ENCODE measurements at regions not wholly inside any gene's neighbourhood (a gene's known extent, or its start where the extent isn't known, plus 50 kb on each side); places are given as distances from the start of the nearest gene placed in this dataset.

- Mint-ChIP-seq H3K27me3 (ENCODE audit: low read depth in 3 of 3) (peaks cover 0 to 7% (median 0%) of the 10 kb centered on the region in 3 donors), H3K36me3 (peaks cover 0 to 4% (median 3%) of the 10 kb centered on the region in 3 donors), H3K27ac (peak overlapping the region; percentile 65 to 95 (median 94)), H3K4me1 (peaks cover 60 to 78% of the 10 kb centered on the region in 2 donors), H3K4me3 (peak overlapping the region; percentile 63 to 79 (median 67)), H3K9me3 (no peaks in the 10 kb centered on the region)
- peak in 1 of 3 donors; percentile 21 for DNase-seq
Observed at GRCh38 chr2:144582651-144583380, 62.9 kb upstream of the ZEB2 start.

GRCh38 chr2:144580521-144581161 is 60.7 kb upstream of the ZEB2 start:
- Mint-ChIP-seq H3K4me1 (peaks cover 51 to 59% of the 10 kb centered on the region in 2 donors), H3K27ac (peak overlapping the region; percentile 65 to 95 (median 94)), H3K36me3 (peaks cover 0 to 6% (median 3%) of the 10 kb centered on the region in 3 donors), H3K27me3 (ENCODE audit: low read depth in 3 of 3) (peaks cover 0 to 7% (median 0%) of the 10 kb centered on the region in 3 donors), H3K4me3 (peak overlapping the region; percentile 63 to 79 (median 67)), H3K9me3 (no peaks in the 10 kb centered on the region)
- peak in 1 of 3 donors; percentile 21 for DNase-seq

- Mint-ChIP-seq H3K27ac (peak overlapping the region in 1 of 6 donors; percentile 94), H3K4me1 (peaks cover 51 to 55% of the 10 kb centered on the region in 2 donors), H3K36me3 (peaks cover 0 to 7% (median 0%) of the 10 kb centered on the region in 3 donors), H3K27me3 (ENCODE audit: low read depth in 3 of 3) (peaks cover 0 to 7% (median 0%) of the 10 kb centered on the region in 3 donors), H3K9me3 (no peaks in the 10 kb centered on the region), H3K4me3 (no peak overlapping the region)
- DNase-seq: no peak
Observed at GRCh38 chr2:144579556-144579955, 59.6 kb upstream of the ZEB2 start.

GRCh38 chr2:144578099-144578498 is 58.2 kb upstream of the ZEB2 start:
- H3K27ac Mint-ChIP-seq: no peak overlapping the region
- H3K27me3 Mint-ChIP-seq (ENCODE audit: low read depth in 3 of 3): peaks cover 0 to 7% (median 0%) of the 10 kb centered on the region in 3 donors

GRCh38 chr2:144572977-144573376 is 53.1 kb upstream of the ZEB2 start:
- Mint-ChIP-seq H3K4me1 (peaks cover 10 to 13% of the 10 kb centered on the region in 2 donors), H3K4me3 (no peak overlapping the region), H3K9me3 (no peaks in the 10 kb centered on the region), H3K27ac (no peak overlapping the region), H3K36me3 (peaks cover 0 to 8% (median 0%) of the 10 kb centered on the region in 3 donors), H3K27me3 (ENCODE audit: low read depth in 3 of 3) (peaks cover 0 to 2% (median 2%) of the 10 kb centered on the region in 3 donors)
- no peak for DNase-seq

More at GRCh38 chr2:144578099-144578498, 58.2 kb upstream of the ZEB2 start:
- Mint-ChIP-seq H3K4me3 (no peak overlapping the region), H3K4me1 (peaks cover 37 to 45% of the 10 kb centered on the region in 2 donors), H3K36me3 (peaks cover 0 to 4% (median 0%) of the 10 kb centered on the region in 3 donors), H3K9me3 (no peaks in the 10 kb centered on the region)
- DNase-seq: no peak

GRCh38 chr2:144571770-144572169 is 51.9 kb upstream of the ZEB2 start:
- peaks cover 10 to 13% of the 10 kb centered on the region in 2 donors for H3K4me1 Mint-ChIP-seq
- peak overlapping the region in 2 of 6 donors; percentile 69 to 71 for H3K27ac Mint-ChIP-seq
- H3K36me3 Mint-ChIP-seq: peaks cover 0 to 8% (median 0%) of the 10 kb centered on the region in 3 donors
- no peak for DNase-seq
- no peaks in the 10 kb centered on the region for H3K9me3 Mint-ChIP-seq
- H3K4me3 Mint-ChIP-seq: no peak overlapping the region
- H3K27me3 Mint-ChIP-seq (ENCODE audit: low read depth in 3 of 3): peaks cover 0 to 2% (median 2%) of the 10 kb centered on the region in 3 donors

GRCh38 chr2:144570566-144570965 is 50.6 kb upstream of the ZEB2 start:
- Mint-ChIP-seq H3K4me1 (peaks cover 10 to 13% of the 10 kb centered on the region in 2 donors), H3K27me3 (ENCODE audit: low read depth in 3 of 3) (peaks cover 0 to 2% (median 2%) of the 10 kb centered on the region in 3 donors), H3K36me3 (peaks cover 0 to 5% (median 0%) of the 10 kb centered on the region in 3 donors), H3K27ac (peak overlapping the region in 4 of 6 donors; percentile 22 to 42 (median 27)), H3K9me3 (no peaks in the 10 kb centered on the region), H3K4me3 (peak overlapping the region in 3 of 5 donors; percentile 2 to 64 (median 17))
- peak in 1 of 3 donors; percentile 28 for DNase-seq
